WI38 (cell line): ENCODE measurements at regions not wholly inside any gene's neighbourhood (a gene's known extent, or its start where the extent isn't known, plus 50 kb on each side); places are given as distances from the start of the nearest gene placed in this dataset.
"Not testable (repeated sequence)": the region's sequence is repeated elsewhere in the genome, so short reads cannot be mapped to it uniquely, and the experiment has no call there.

Source experiments
- H3K4me3 ChIP-seq: 2 replicates; pipeline ENCODE4 v1.5.1; 2011; ENCODE audit warnings: low read depth, mild to moderate bottlenecking, control low read depth, low read length
- CTCF ChIP-seq: IDR thresholded peaks from 2 replicates; pipeline ENCODE4 v1.5.1; 2012; ENCODE audit warnings: low read depth, mild to moderate bottlenecking, control low read depth, low read length

- no peak overlapping the region for H3K4me3 ChIP-seq
- no peak for TF ChIP-seq CTCF
Observed at GRCh38 chr4:31702326-31702725, 982.2 kb downstream of the PCDH7 start.

- H3K4me3 ChIP-seq, result no peak overlapping the region
- no peak for TF ChIP-seq CTCF
Observed at GRCh38 chr4:31714238-31714637, 994.1 kb downstream of the PCDH7 start.

- TF ChIP-seq CTCF, result no peak
- no peak overlapping the region for H3K4me3 ChIP-seq
Observed at GRCh38 chr4:31715302-31715701, 995.1 kb downstream of the PCDH7 start.

GRCh38 chr4:31727030-31727429 is 1006.9 kb downstream of the PCDH7 start:
- no peak overlapping the region for H3K4me3 ChIP-seq
- no peak for TF ChIP-seq CTCF

- TF ChIP-seq CTCF, result no peak
- no peak overlapping the region for H3K4me3 ChIP-seq
Observed at GRCh38 chr4:31735004-31735403, 1014.8 kb downstream of the PCDH7 start.

- H3K4me3 ChIP-seq, result no peak overlapping the region
- no peak for TF ChIP-seq CTCF
Observed at GRCh38 chr4:31737419-31737818, 1017.2 kb downstream of the PCDH7 start.

GRCh38 chr4:31741326-31741725 is 1021.2 kb downstream of the PCDH7 start:
- no peak for TF ChIP-seq CTCF
- no peak overlapping the region for H3K4me3 ChIP-seq

GRCh38 chr4:31748382-31748781 is 1028.2 kb downstream of the PCDH7 start:
- no peak overlapping the region for H3K4me3 ChIP-seq
- no peak for TF ChIP-seq CTCF

- H3K4me3 ChIP-seq, result not testable (repeated sequence)
Observed at GRCh38 chr4:31750581-31750980, 1030.4 kb downstream of the PCDH7 start.
